ENCODE measurements at regions not wholly inside any gene's neighbourhood (a gene's known extent, or its start where the extent isn't known, plus 50 kb on each side); places are given as distances from the start of the nearest gene placed in this dataset.

- no peak for DNase-seq
Measured at GRCh38 chr1:218953386-218953785, 220.3 kb upstream of the LYPLAL1 start.

- no peak for DNase-seq
Measured at GRCh38 chr1:218957971-218958370, 215.7 kb upstream of the LYPLAL1 start.

- no peak for DNase-seq
Measured at GRCh38 chr1:218959784-218960183, 213.9 kb upstream of the LYPLAL1 start.

GRCh38 chr1:218964471-218965185 is 209.1 kb upstream of the LYPLAL1 start:
- no peak for DNase-seq

GRCh38 chr1:218965821-218966220 is 207.9 kb upstream of the LYPLAL1 start:
- no peak for DNase-seq

- no peak for DNase-seq
Measured at GRCh38 chr1:218967254-218967653, 206.4 kb upstream of the LYPLAL1 start.

GRCh38 chr1:218967836-218968235 is 205.8 kb upstream of the LYPLAL1 start:
- DNase-seq: no peak

GRCh38 chr1:218969006-218969405 is 204.7 kb upstream of the LYPLAL1 start:
- DNase-seq: no peak

GRCh38 chr1:218970397-218970990 is 203.2 kb upstream of the LYPLAL1 start:
- DNase-seq: no peak

GRCh38 chr1:218971156-218971555 is 202.5 kb upstream of the LYPLAL1 start:
- DNase-seq: no peak

- no peak for DNase-seq
Measured at GRCh38 chr1:218980881-218981280, 192.8 kb upstream of the LYPLAL1 start.

- DNase-seq: no peak
Measured at GRCh38 chr1:218982482-218982881, 191.2 kb upstream of the LYPLAL1 start.

- DNase-seq: no peak
Measured at GRCh38 chr1:218983433-218983832, 190.2 kb upstream of the LYPLAL1 start.

GRCh38 chr1:218983848-218984247 is 189.8 kb upstream of the LYPLAL1 start:
- no peak for DNase-seq

- no peak for DNase-seq
Measured at GRCh38 chr1:218985424-218985984, 188.2 kb upstream of the LYPLAL1 start.

- DNase-seq: no peak
Measured at GRCh38 chr1:218986816-218987215, 186.9 kb upstream of the LYPLAL1 start.

GRCh38 chr1:218990019-218990418 is 183.7 kb upstream of the LYPLAL1 start:
- no peak for DNase-seq

GRCh38 chr1:218991089-218991488 is 182.6 kb upstream of the LYPLAL1 start:
- no peak for DNase-seq

- no peak for DNase-seq
Measured at GRCh38 chr1:218994615-218995014, 179.1 kb upstream of the LYPLAL1 start.

- no peak for DNase-seq
Measured at GRCh38 chr1:218995091-218995665, 178.5 kb upstream of the LYPLAL1 start.

- no peak for DNase-seq
Measured at GRCh38 chr1:218996362-218996761, 177.3 kb upstream of the LYPLAL1 start.

GRCh38 chr1:219000005-219000404 is 173.7 kb upstream of the LYPLAL1 start:
- no peak for DNase-seq

- no peak for DNase-seq
Measured at GRCh38 chr1:219000631-219001030, 173.0 kb upstream of the LYPLAL1 start.

GRCh38 chr1:219010720-219011119 is 163.0 kb upstream of the LYPLAL1 start:
- DNase-seq: no peak

Data from amniotic stem cell (primary cell).